ENCODE measurements at regions not wholly inside any gene's neighbourhood (a gene's known extent, or its start where the extent isn't known, plus 50 kb on each side); places are given as distances from the start of the nearest gene placed in this dataset.

GRCh38 chr1:222275001-222275728, 272.7 kb downstream of the HHIPL2 start:
- Histone ChIP-seq H3K36me3 (ENCODE audit: control insufficient read depth, insufficient read depth, low read length) (no peaks in the 10 kb centered on the region), H3K4me3 (ENCODE audit: low read length) (no peak overlapping the region), H3K27me3 (ENCODE audit: control insufficient read depth, insufficient read depth, low read length) (no peaks in the 10 kb centered on the region), H3K9me3 (ENCODE audit: control insufficient read depth, insufficient read depth, low read length) (no peaks in the 10 kb centered on the region), H3K4me1 (ENCODE audit: control insufficient read depth, insufficient read depth, low read length) (no peaks in the 10 kb centered on the region), H3K27ac (ENCODE audit: low read length) (no peak overlapping the region)
- no CpG with 5 or more reads among the region's 4 CpGs for WGBS (ENCODE audit: insufficient coverage, insufficient read length)
- DNase-seq (ENCODE audit: low read depth, low spot score) = no peak

GRCh38 chr1:222266223-222267196, 281.4 kb downstream of the HHIPL2 start:
- H3K27ac ChIP-seq (ENCODE audit: low read length) = no peak overlapping the region

GRCh38 chr1:222263791-222264190, 284.1 kb downstream of the HHIPL2 start:
- WGBS (ENCODE audit: insufficient coverage, insufficient read length) = no CpG with 5 or more reads among the region's 2 CpGs
- Histone ChIP-seq H3K4me1 (ENCODE audit: control insufficient read depth, insufficient read depth, low read length) (peaks cover 5% of the 10 kb centered on the region), H3K4me3 (ENCODE audit: low read length) (no peak overlapping the region), H3K9me3 (ENCODE audit: control insufficient read depth, insufficient read depth, low read length) (no peaks in the 10 kb centered on the region), H3K36me3 (ENCODE audit: control insufficient read depth, insufficient read depth, low read length) (no peaks in the 10 kb centered on the region), H3K27me3 (ENCODE audit: control insufficient read depth, insufficient read depth, low read length) (no peaks in the 10 kb centered on the region), H3K27ac (ENCODE audit: low read length) (no peak overlapping the region)
- no peak for DNase-seq (ENCODE audit: low read depth, low spot score)

More at GRCh38 chr1:222266223-222267196, 281.4 kb downstream of the HHIPL2 start:
- peaks cover 5% of the 10 kb centered on the region for H3K4me1 ChIP-seq (ENCODE audit: control insufficient read depth, insufficient read depth, low read length)
- no peaks in the 10 kb centered on the region for H3K36me3 ChIP-seq (ENCODE audit: control insufficient read depth, insufficient read depth, low read length)
- H3K27me3 ChIP-seq (ENCODE audit: control insufficient read depth, insufficient read depth, low read length) = no peaks in the 10 kb centered on the region
- no peaks in the 10 kb centered on the region for H3K9me3 ChIP-seq (ENCODE audit: control insufficient read depth, insufficient read depth, low read length)
- no peak for DNase-seq (ENCODE audit: low read depth, low spot score)
- no CpG with 5 or more reads among the region's 14 CpGs for WGBS (ENCODE audit: insufficient coverage, insufficient read length)
- no peak overlapping the region for H3K4me3 ChIP-seq (ENCODE audit: low read length)

- H3K36me3 ChIP-seq (ENCODE audit: control insufficient read depth, insufficient read depth, low read length) = no peaks in the 10 kb centered on the region
- no peaks in the 10 kb centered on the region for H3K27me3 ChIP-seq (ENCODE audit: control insufficient read depth, insufficient read depth, low read length)
- no peaks in the 10 kb centered on the region for H3K4me1 ChIP-seq (ENCODE audit: control insufficient read depth, insufficient read depth, low read length)
- H3K27ac ChIP-seq (ENCODE audit: low read length) = no peak overlapping the region
- no CpG with 5 or more reads among the region's 2 CpGs for WGBS (ENCODE audit: insufficient coverage, insufficient read length)
- no peak for DNase-seq (ENCODE audit: low read depth, low spot score)
- no peaks in the 10 kb centered on the region for H3K9me3 ChIP-seq (ENCODE audit: control insufficient read depth, insufficient read depth, low read length)
- H3K4me3 ChIP-seq (ENCODE audit: low read length) = no peak overlapping the region
Observed at GRCh38 chr1:222257027-222257426, 290.9 kb downstream of the HHIPL2 start.

GRCh38 chr1:222256058-222256457, 291.8 kb downstream of the HHIPL2 start:
- Histone ChIP-seq H3K9me3 (ENCODE audit: control insufficient read depth, insufficient read depth, low read length) (no peaks in the 10 kb centered on the region), H3K4me1 (ENCODE audit: control insufficient read depth, insufficient read depth, low read length) (no peaks in the 10 kb centered on the region), H3K36me3 (ENCODE audit: control insufficient read depth, insufficient read depth, low read length) (no peaks in the 10 kb centered on the region), H3K27me3 (ENCODE audit: control insufficient read depth, insufficient read depth, low read length) (no peaks in the 10 kb centered on the region), H3K4me3 (ENCODE audit: low read length) (no peak overlapping the region), H3K27ac (ENCODE audit: low read length) (no peak overlapping the region)
- DNase-seq (ENCODE audit: low read depth, low spot score) = no peak
- WGBS (ENCODE audit: insufficient coverage, insufficient read length) = no CpG with 5 or more reads among the region's 1 CpG

- Histone ChIP-seq H3K27ac (ENCODE audit: low read length) (no peak overlapping the region), H3K36me3 (ENCODE audit: control insufficient read depth, insufficient read depth, low read length) (no peaks in the 10 kb centered on the region), H3K27me3 (ENCODE audit: control insufficient read depth, insufficient read depth, low read length) (no peaks in the 10 kb centered on the region), H3K9me3 (ENCODE audit: control insufficient read depth, insufficient read depth, low read length) (no peaks in the 10 kb centered on the region), H3K4me1 (ENCODE audit: control insufficient read depth, insufficient read depth, low read length) (0 out of 2 replicates have a peak, but pooled peaks cover under 1% of the 10 kb centered on the region), H3K4me3 (ENCODE audit: low read length) (no peak overlapping the region)
- no peak for DNase-seq (ENCODE audit: low read depth, low spot score)
- WGBS (ENCODE audit: insufficient coverage, insufficient read length) = no CpG with 5 or more reads among the region's 4 CpGs
Observed at GRCh38 chr1:222252788-222253187, 295.1 kb downstream of the HHIPL2 start.

- Histone ChIP-seq H3K4me3 (ENCODE audit: low read length) (no peak overlapping the region), H3K27ac (ENCODE audit: low read length) (no peak overlapping the region), H3K36me3 (ENCODE audit: control insufficient read depth, insufficient read depth, low read length) (no peaks in the 10 kb centered on the region), H3K4me1 (ENCODE audit: control insufficient read depth, insufficient read depth, low read length) (peaks cover 1% of the 10 kb centered on the region; the same call in 1 of the 2 replicates), H3K9me3 (ENCODE audit: control insufficient read depth, insufficient read depth, low read length) (no peaks in the 10 kb centered on the region), H3K27me3 (ENCODE audit: control insufficient read depth, insufficient read depth, low read length) (no peaks in the 10 kb centered on the region)
- no CpG with 5 or more reads among the region's 2 CpGs for WGBS (ENCODE audit: insufficient coverage, insufficient read length)
- no peak for DNase-seq (ENCODE audit: low read depth, low spot score)
Observed at GRCh38 chr1:222251847-222252246, 296.1 kb downstream of the HHIPL2 start.

GRCh38 chr1:222250376-222250775, 297.5 kb downstream of the HHIPL2 start:
- Histone ChIP-seq H3K4me1 (ENCODE audit: control insufficient read depth, insufficient read depth, low read length) (peaks cover 1% of the 10 kb centered on the region; the same call in 1 of the 2 replicates), H3K36me3 (ENCODE audit: control insufficient read depth, insufficient read depth, low read length) (no peaks in the 10 kb centered on the region), H3K27ac (ENCODE audit: low read length) (no peak overlapping the region), H3K27me3 (ENCODE audit: control insufficient read depth, insufficient read depth, low read length) (no peaks in the 10 kb centered on the region), H3K9me3 (ENCODE audit: control insufficient read depth, insufficient read depth, low read length) (no peaks in the 10 kb centered on the region), H3K4me3 (ENCODE audit: low read length) (no peak overlapping the region)
- DNase-seq (ENCODE audit: low read depth, low spot score) = no peak

GRCh38 chr1:222247811-222248310, 300.0 kb downstream of the HHIPL2 start:
- Histone ChIP-seq H3K36me3 (ENCODE audit: control insufficient read depth, insufficient read depth, low read length) (no peaks in the 10 kb centered on the region), H3K27me3 (ENCODE audit: control insufficient read depth, insufficient read depth, low read length) (no peaks in the 10 kb centered on the region), H3K9me3 (ENCODE audit: control insufficient read depth, insufficient read depth, low read length) (no peaks in the 10 kb centered on the region), H3K27ac (ENCODE audit: low read length) (no peak overlapping the region), H3K4me1 (ENCODE audit: control insufficient read depth, insufficient read depth, low read length) (peaks cover 1% of the 10 kb centered on the region; the same call in 1 of the 2 replicates), H3K4me3 (ENCODE audit: low read length) (no peak overlapping the region)
- no peak for DNase-seq (ENCODE audit: low read depth, low spot score)
- WGBS (ENCODE audit: insufficient coverage, insufficient read length) = no CpG with 5 or more reads among the region's 3 CpGs

GRCh38 chr1:222247081-222247480, 300.8 kb downstream of the HHIPL2 start:
- H3K4me3 ChIP-seq (ENCODE audit: low read length) = no peak overlapping the region
- no peaks in the 10 kb centered on the region for H3K36me3 ChIP-seq (ENCODE audit: control insufficient read depth, insufficient read depth, low read length)
- no peak for DNase-seq (ENCODE audit: low read depth, low spot score)
- no peaks in the 10 kb centered on the region for H3K9me3 ChIP-seq (ENCODE audit: control insufficient read depth, insufficient read depth, low read length)
- no peaks in the 10 kb centered on the region for H3K27me3 ChIP-seq (ENCODE audit: control insufficient read depth, insufficient read depth, low read length)
- H3K27ac ChIP-seq (ENCODE audit: low read length) = no peak overlapping the region
- no CpG with 5 or more reads among the region's 1 CpG for WGBS (ENCODE audit: insufficient coverage, insufficient read length)
- H3K4me1 ChIP-seq (ENCODE audit: control insufficient read depth, insufficient read depth, low read length) = peaks cover 1% of the 10 kb centered on the region; the same call in 1 of the 2 replicates

All from iPS DF 6.9 (cell line).